OCI-LY3 (cell line): ENCODE measurements at regions not wholly inside any gene's neighbourhood (a gene's known extent, or its start where the extent isn't known, plus 50 kb on each side); places are given as distances from the start of the nearest gene placed in this dataset.

ENCODE experiments used
- EZH2phosphoT487 ChIP-seq: fragments of 200-600 bp; shearing (Covaris generic); IDR thresholded peaks from 2 replicates; pipeline ENCODE4 v1.6.1; 2018; ENCODE audit warnings: antibody characterized with exemption, mixed run types, low read depth
- TF ChIP-seq, protein P1 (sequence below): fragments of 200-600, 300-600 bp; sonication (generic); IDR thresholded peaks from 2 replicates; pipeline ENCODE4 v1.5.1; 2014; ENCODE audit warnings: antibody characterized with exemption, low read length, low read depth

DNA sequence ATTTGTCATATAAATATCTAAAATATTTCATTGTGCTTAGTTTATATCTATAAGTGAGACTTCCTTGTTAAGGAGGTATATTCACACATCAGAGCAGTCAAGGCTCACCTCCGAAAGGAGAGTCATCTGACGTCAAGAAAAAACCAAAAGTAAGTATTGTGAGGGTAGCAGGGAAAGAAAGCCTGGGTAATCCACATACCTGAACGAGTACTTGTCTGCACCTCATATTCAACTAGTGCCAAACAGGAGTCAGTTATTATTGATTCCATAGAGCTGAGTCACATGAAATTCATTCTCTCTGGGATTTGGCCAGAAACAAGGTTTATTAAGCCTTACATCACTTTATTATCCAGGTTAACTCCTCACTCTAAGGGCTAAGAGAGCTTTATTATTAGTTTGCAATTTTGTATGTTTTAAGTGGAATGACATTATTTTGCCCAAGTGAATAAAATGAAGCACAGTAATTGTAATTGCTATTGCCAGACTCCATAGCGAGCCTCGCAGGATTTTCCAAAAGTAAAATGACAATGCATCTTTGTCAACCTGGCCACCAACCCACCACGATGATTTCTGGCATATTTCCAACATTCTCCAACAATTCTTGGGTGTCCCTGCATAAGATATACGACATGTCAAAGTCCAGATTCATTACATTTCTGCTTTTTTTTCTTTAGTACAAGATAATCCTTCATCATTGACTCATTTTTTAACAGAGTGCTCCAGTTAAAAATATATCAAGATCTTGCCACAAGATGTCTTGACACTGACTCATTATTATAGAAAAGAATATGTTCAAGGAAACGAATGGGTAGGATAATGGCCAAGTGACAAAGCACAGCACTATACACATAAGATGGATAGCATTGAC is 1210.4 kb upstream of the ACVR2A start:
- TF ChIP-seq, protein P1, sequence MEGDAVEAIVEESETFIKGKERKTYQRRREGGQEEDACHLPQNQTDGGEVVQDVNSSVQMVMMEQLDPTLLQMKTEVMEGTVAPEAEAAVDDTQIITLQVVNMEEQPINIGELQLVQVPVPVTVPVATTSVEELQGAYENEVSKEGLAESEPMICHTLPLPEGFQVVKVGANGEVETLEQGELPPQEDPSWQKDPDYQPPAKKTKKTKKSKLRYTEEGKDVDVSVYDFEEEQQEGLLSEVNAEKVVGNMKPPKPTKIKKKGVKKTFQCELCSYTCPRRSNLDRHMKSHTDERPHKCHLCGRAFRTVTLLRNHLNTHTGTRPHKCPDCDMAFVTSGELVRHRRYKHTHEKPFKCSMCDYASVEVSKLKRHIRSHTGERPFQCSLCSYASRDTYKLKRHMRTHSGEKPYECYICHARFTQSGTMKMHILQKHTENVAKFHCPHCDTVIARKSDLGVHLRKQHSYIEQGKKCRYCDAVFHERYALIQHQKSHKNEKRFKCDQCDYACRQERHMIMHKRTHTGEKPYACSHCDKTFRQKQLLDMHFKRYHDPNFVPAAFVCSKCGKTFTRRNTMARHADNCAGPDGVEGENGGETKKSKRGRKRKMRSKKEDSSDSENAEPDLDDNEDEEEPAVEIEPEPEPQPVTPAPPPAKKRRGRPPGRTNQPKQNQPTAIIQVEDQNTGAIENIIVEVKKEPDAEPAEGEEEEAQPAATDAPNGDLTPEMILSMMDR = no peak
- TF ChIP-seq EZH2phosphoT487 = no peak
